PFSK-1 (cell line): ENCODE measurements at regions not wholly inside any gene's neighbourhood (a gene's known extent, or its start where the extent isn't known, plus 50 kb on each side); places are given as distances from the start of the nearest gene placed in this dataset.

Experiments
- FOXP2 ChIP-seq: optimal IDR thresholded peaks from 2 replicates; pipeline ENCODE3; 2011; ENCODE audit warnings: borderline replicate concordance, control low read depth, inconsistent platforms; ENCODE audit not compliant: insufficient read depth; ENCODE audit errors: extremely low read length, extremely low read depth
- POLR2AphosphoS5 ChIP-seq: IDR thresholded peaks from 2 replicates; pipeline ENCODE4 v1.6.1; 2012; ENCODE audit warnings: low read depth, mild to moderate bottlenecking, control low read depth, low read length, moderate library complexity
- REST ChIP-seq, 2 experiments: IDR thresholded peaks; 2 replicates each; pipeline versions ENCODE4 v1.6.1 to v1.8.0; 2011 to 2012; ENCODE audit warnings: low read depth in 2 of 2, low read length in 2 of 2, control low read depth in 1 of 2, inconsistent platforms in 1 of 2, mild to moderate bottlenecking in 1 of 2, moderate library complexity in 1 of 2; ENCODE audit not compliant: insufficient read depth in 1 of 2
- SIN3A ChIP-seq: IDR thresholded peaks from 2 replicates; pipeline ENCODE4 v1.6.1; 2012; ENCODE audit warnings: mild to moderate bottlenecking, low read length, moderate library complexity, borderline replicate concordance; ENCODE audit not compliant: insufficient read depth
- TAF1 ChIP-seq: IDR thresholded peaks from 2 replicates; pipeline ENCODE4 v1.6.1; 2012; ENCODE audit warnings: low read length, control low read depth, borderline replicate concordance; ENCODE audit not compliant: insufficient read depth

- TF ChIP-seq SIN3A = no peak
- TF ChIP-seq TAF1 = no peak
These were observed 83.5 kb upstream of the LIPC start for GRCh38 chr15:58348095-58348812.

GRCh38 chr15:58352026-58352929 lies 79.5 kb upstream of the LIPC start:
- TF ChIP-seq POLR2AphosphoS5 (no peak), SIN3A (no peak), FOXP2 (no peak), TAF1 (no peak), REST (IDR thresholded peaks at IDR 0.05; ENCODE audit: insufficient read depth in 1 of 2, low read depth in 2 of 2, low read length in 2 of 2) (no peak)

- TF ChIP-seq SIN3A = no peak
- no peak for TF ChIP-seq REST (IDR thresholded peaks at IDR 0.05; ENCODE audit: insufficient read depth in 1 of 2, low read depth in 2 of 2, low read length in 2 of 2)
- no peak for TF ChIP-seq POLR2AphosphoS5
- TF ChIP-seq FOXP2 = no peak
- TF ChIP-seq TAF1 = no peak
These were observed 76.3 kb upstream of the LIPC start for GRCh38 chr15:58355382-58355971.

- TF ChIP-seq SIN3A (no peak), REST (IDR thresholded peaks at IDR 0.05; ENCODE audit: insufficient read depth in 1 of 2, low read depth in 2 of 2, low read length in 2 of 2) (no peak), POLR2AphosphoS5 (no peak), TAF1 (no peak), FOXP2 (no peak)
These were observed 75.8 kb upstream of the LIPC start for GRCh38 chr15:58355973-58356372.
